Ishikawa (cell line): ENCODE measurements at regions not wholly inside any gene's neighbourhood (a gene's known extent, or its start where the extent isn't known, plus 50 kb on each side); places are given as distances from the start of the nearest gene placed in this dataset.

Source experiments
- EGR1 ChIP-seq: IDR thresholded peaks from 2 replicates; pipeline ENCODE4 v1.6.1; 2012
- REST ChIP-seq: IDR thresholded peaks from 2 replicates; pipeline ENCODE4 v1.6.1; 2012; ENCODE audit warnings: low read depth, mild to moderate bottlenecking
- TAF1 ChIP-seq: IDR thresholded peaks from 2 replicates; pipeline ENCODE4 v1.6.1; 2012; ENCODE audit warnings: low read depth, mild to moderate bottlenecking

- TF ChIP-seq EGR1 (no peak), REST (no peak), TAF1 (no peak)
Measured at GRCh38 chr1:95723346-95723745, 489.3 kb downstream of the RWDD3 start.
